ENCODE measurements at regions not wholly inside any gene's neighbourhood (a gene's known extent, or its start where the extent isn't known, plus 50 kb on each side); places are given as distances from the start of the nearest gene placed in this dataset.

- no peak for DNase-seq
These were observed 263.0 kb upstream of the NRIP1 start for GRCh38 chr21:15327637-15328265.

- no peak for DNase-seq
These were observed 264.4 kb upstream of the NRIP1 start for GRCh38 chr21:15329191-15329590.

GRCh38 chr21:15330872-15331271 lies 266.1 kb upstream of the NRIP1 start:
- DNase-seq, result no peak

GRCh38 chr21:15332572-15332971 lies 267.8 kb upstream of the NRIP1 start:
- DNase-seq, result no peak

GRCh38 chr21:15333136-15333710 lies 268.4 kb upstream of the NRIP1 start:
- no peak for DNase-seq

GRCh38 chr21:15333951-15334350 lies 269.2 kb upstream of the NRIP1 start:
- no peak for DNase-seq

- DNase-seq, result no peak
These were observed 278.3 kb upstream of the NRIP1 start for GRCh38 chr21:15343066-15343465.

- no peak for DNase-seq
These were observed 287.2 kb upstream of the NRIP1 start for GRCh38 chr21:15352009-15352408.

- DNase-seq, result no peak
These were observed 288.7 kb upstream of the NRIP1 start for GRCh38 chr21:15353546-15353945.

- DNase-seq, result no peak
These were observed 289.7 kb upstream of the NRIP1 start for GRCh38 chr21:15354516-15354915.

GRCh38 chr21:15355066-15355465 lies 290.3 kb upstream of the NRIP1 start:
- no peak for DNase-seq

GRCh38 chr21:15359251-15359650 lies 294.5 kb upstream of the NRIP1 start:
- no peak for DNase-seq

- no peak for DNase-seq
These were observed 297.7 kb upstream of the NRIP1 start for GRCh38 chr21:15362458-15362857.

- DNase-seq, result no peak
These were observed 299.1 kb upstream of the NRIP1 start for GRCh38 chr21:15363921-15364320.

GRCh38 chr21:15365751-15366392 lies 301.1 kb upstream of the NRIP1 start:
- DNase-seq, result no peak

- DNase-seq, result no peak
These were observed 301.8 kb upstream of the NRIP1 start for GRCh38 chr21:15366555-15366954.

GRCh38 chr21:15367061-15367626 lies 302.3 kb upstream of the NRIP1 start:
- DNase-seq, result no peak

- no peak for DNase-seq
These were observed 305.7 kb upstream of the NRIP1 start for GRCh38 chr21:15370462-15370975.

- no peak for DNase-seq
These were observed 309.1 kb upstream of the NRIP1 start for GRCh38 chr21:15373941-15374340.

- DNase-seq, result no peak
These were observed 315.0 kb upstream of the NRIP1 start for GRCh38 chr21:15379776-15380175.

GRCh38 chr21:15383588-15383987 lies 318.8 kb upstream of the NRIP1 start:
- no peak for DNase-seq

GRCh38 chr21:15390049-15390448 lies 325.2 kb upstream of the NRIP1 start:
- DNase-seq, result no peak

- no peak for DNase-seq
These were observed 332.5 kb upstream of the NRIP1 start for GRCh38 chr21:15397258-15397657.

GRCh38 chr21:15400905-15401304 lies 328.9 kb upstream of the USP25 start:
- no peak for DNase-seq
